Peyer's patch (tissue), 4 donors: ENCODE measurements at regions not wholly inside any gene's neighbourhood (a gene's known extent, or its start where the extent isn't known, plus 50 kb on each side); places are given as distances from the start of the nearest gene placed in this dataset.

Experiments
- POLR2A ChIP-seq, 2 donors: fragments of 450-650 bp; IDR thresholded peaks; one replicate each; pipeline ENCODE4 v1.5.1; 2017; ENCODE audit warnings: antibody characterized with exemption in 2 of 2, mild to moderate bottlenecking in 2 of 2, moderate library complexity in 2 of 2
- TF ChIP-seq, protein P1 (sequence below), 6 experiments: fragments of 450-650 bp in 4 of 6; fragments of 200-600 bp in 2 of 6; sonication (generic) in 1 of 6; IDR thresholded peaks; one replicate each; pipeline ENCODE4 v1.5.1; 2017 to 2019; ENCODE audit warnings: antibody characterized with exemption in 6 of 6, mild to moderate bottlenecking in 3 of 6, moderate library complexity in 1 of 6

DNA sequence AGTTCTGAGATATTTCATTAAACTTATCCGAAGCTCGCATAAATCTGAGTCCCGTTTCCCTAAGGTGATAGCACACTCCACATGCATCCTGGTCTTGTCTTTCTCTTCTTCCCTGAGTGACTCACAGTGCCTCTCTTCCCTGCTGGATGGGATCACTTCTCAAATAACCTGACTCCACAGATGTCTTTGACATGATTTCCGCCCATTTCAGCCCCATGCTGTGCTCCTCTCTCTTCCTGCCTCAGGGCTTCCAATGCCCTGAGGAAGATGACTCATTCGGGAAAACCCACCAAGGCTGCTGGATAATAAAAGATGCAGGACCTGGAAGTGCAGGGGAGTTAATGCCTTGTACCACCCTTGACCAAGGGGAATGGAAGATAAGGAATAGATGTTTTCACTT lies 441.7 kb upstream of the SOX11 start:
- TF ChIP-seq, protein P1, sequence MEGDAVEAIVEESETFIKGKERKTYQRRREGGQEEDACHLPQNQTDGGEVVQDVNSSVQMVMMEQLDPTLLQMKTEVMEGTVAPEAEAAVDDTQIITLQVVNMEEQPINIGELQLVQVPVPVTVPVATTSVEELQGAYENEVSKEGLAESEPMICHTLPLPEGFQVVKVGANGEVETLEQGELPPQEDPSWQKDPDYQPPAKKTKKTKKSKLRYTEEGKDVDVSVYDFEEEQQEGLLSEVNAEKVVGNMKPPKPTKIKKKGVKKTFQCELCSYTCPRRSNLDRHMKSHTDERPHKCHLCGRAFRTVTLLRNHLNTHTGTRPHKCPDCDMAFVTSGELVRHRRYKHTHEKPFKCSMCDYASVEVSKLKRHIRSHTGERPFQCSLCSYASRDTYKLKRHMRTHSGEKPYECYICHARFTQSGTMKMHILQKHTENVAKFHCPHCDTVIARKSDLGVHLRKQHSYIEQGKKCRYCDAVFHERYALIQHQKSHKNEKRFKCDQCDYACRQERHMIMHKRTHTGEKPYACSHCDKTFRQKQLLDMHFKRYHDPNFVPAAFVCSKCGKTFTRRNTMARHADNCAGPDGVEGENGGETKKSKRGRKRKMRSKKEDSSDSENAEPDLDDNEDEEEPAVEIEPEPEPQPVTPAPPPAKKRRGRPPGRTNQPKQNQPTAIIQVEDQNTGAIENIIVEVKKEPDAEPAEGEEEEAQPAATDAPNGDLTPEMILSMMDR (IDR thresholded peaks at IDR 0.05), result no peak
- TF ChIP-seq POLR2A (IDR thresholded peaks at IDR 0.05), result no peak
